G401.6 (cell line): ENCODE measurements at regions not wholly inside any gene's neighbourhood (a gene's known extent, or its start where the extent isn't known, plus 50 kb on each side); places are given as distances from the start of the nearest gene placed in this dataset.
"Not testable (repeated sequence)": the region's sequence is repeated elsewhere in the genome, so short reads cannot be mapped to it uniquely, and the experiment has no call there.

Experiments
- FAIRE-seq: peaks from 2 replicates; lab custom pipeline; 2012; peaks lifted over from hg19 to GRCh38; lab: Jason Lieb, UNC

DNA sequence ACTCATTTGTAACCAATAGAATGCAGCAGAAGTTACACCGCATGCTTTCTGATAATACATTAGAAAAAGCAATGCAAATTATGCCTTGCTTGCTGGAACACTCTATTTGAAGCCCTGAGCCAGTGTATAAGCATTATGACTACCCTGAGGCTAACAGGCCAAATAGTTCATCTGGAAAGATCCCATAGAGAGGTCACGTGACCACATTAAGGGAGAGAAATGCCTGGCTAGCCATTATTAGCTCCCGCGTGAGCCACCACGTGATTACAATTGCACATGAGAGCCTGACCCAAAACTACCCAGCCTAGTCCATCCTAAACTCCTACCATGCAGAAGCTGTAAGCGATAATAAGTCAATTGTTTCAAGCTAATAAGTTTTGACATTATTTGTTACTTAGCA lies 472.9 kb upstream of the GALNTL6 start:
- FAIRE-seq, result no peak

- no peak for FAIRE-seq
These were observed 478.7 kb upstream of the GALNTL6 start for GRCh38 chr4:171334549-171334948.

DNA sequence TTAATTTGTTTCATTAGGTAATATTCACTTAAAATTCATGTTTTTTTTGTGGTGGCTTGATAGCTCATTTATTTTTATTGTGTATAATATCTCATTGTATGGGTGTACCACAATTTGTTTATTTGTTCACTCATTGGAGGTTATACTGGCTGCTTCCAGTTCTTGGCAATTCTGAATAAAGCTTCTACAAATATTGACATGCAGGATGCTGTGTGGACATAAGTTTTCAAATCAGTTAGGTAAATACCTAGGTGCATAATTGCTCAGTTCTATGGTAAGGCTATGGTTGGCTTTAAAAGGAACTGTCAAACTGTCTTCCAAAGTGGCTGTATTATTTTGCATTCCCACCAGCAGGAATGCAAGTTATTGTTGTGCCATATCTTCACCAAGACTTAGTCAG lies 504.5 kb upstream of the GALNTL6 start:
- no peak for FAIRE-seq

DNA sequence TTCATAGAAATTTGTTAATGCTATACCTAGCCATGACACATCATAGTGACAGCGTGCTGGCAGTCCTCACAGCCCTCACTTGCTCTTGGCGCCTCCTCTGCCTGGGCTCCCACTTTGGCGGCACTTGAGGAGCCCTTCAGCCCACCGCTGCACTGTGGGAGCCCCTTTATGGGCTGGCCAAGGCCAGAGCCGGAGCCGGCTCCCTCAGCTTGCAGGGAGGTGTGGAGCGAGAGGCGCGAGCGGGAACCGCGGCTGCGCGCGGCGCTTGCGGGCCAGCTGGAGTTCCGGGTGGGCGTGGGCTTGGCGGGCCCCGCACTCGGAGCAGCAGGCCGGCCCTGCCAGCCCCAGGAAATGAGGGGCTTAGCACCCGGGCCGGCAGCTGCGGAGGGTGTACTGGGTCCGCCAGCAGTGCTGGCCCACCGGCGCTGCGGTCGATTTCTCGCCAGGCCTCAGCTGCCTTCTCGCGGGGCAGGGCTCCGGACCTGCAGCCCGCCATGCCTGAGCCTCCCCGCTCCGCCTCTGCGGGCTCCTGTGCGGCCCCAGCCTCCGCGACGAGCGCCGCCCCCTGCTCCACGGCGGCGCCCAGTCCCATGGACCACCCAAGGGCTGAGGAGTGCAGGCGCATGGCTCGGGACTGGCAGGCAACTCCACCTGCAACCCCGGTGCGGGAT lies 515.0 kb upstream of the GALNTL6 start:
- FAIRE-seq, result not testable (repeated sequence)

GRCh38 chr4:171288816-171289432 lies 524.3 kb upstream of the GALNTL6 start:
- no peak for FAIRE-seq

- FAIRE-seq, result no peak
These were observed 531.8 kb upstream of the GALNTL6 start for GRCh38 chr4:171281359-171281758.

DNA sequence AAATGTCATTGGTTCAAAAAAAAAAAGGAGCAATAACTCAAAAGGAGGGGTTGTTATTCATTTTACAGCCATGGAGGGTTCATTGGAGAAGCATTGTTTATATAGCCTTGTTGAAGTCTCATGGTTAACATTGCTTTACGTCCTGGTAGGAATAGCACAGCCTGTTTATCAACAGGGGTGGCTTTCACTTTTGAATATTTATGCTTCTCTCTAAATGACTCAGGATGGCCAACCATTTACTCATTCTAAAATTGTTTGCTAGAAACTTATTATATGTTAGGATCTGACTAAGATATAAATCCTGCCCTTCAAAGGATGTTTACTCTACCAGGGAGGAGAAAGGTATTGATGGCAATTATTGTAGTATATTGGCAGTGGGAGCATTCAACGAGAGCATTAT lies 534.1 kb upstream of the GALNTL6 start:
- no peak for FAIRE-seq

- no peak for FAIRE-seq
These were observed 546.5 kb upstream of the GALNTL6 start for GRCh38 chr4:171266671-171267070.

DNA sequence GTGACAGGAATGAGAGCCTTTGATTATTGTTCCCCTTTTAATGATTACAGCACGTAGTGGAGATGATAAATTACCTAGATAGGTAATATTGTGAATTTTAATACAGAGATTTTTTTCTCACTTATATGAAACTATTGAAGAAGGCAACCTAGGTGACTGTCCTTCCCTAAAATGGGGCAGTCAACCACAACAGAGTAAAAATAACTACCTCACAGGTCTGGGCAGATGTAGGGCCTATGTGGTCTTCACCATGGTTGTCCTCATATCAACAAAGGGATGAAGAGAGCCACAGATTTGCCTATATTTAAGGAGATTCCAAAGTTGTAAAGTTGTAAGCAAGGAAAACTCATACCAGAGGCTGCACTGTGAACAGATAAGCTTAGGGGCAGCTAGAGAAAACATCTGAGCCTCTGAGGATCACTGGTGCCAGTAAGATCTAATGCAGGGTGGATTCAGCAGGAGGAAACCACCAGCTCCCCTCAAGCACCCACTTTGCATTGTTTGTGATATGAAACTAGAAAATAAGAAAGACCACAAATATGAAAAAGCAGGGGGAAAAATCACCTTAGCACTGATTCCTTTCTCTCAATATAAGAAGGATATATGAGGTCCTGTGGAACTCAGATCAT lies 547.9 kb upstream of the GALNTL6 start:
- no peak for FAIRE-seq

GRCh38 chr4:171256223-171256622 lies 557.0 kb upstream of the GALNTL6 start:
- no peak for FAIRE-seq

DNA sequence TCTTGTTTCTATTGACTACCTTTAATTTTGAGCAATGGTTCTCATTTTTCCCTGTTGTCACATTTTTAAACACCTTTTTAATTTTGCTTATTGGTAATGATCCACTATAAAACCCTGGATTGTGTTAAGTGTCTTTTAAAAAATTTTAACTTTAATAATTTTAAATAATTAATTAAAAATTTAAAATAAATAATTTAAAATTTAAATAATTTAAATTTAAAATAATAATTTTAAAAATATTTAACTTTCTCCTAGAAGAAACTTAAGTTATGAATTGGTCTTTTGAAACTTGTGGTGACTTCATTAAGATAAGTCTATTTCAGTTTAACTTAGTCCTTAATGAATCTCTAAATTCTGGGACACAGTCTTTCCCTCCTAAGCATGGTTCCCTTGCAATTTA lies 566.3 kb upstream of the GALNTL6 start:
- FAIRE-seq, result peak; percentile 92

- no peak for FAIRE-seq
These were observed 570.4 kb upstream of the GALNTL6 start for GRCh38 chr4:171242831-171243230.

GRCh38 chr4:171239196-171239595 lies 574.0 kb upstream of the GALNTL6 start:
- FAIRE-seq, result peak; percentile 57

DNA sequence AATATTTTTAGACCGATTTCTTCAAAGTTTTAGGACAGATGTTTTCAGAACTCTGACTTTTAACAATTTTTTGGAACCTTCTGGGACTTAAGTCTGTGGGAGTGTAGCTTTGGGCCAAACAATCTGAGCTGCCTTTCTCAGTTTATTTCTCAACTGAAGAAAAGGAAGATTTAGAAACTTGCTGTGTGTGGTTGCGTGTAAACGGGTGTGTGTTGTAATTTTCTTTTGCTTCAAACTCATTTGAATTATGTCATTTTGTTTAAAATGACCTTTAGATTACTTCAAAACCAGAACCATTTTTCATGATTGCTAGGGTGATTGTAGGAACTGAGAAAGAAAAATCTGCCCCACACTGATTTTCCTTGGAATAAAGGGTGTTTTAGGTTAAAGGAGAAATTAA lies 577.7 kb upstream of the GALNTL6 start:
- no peak for FAIRE-seq

DNA sequence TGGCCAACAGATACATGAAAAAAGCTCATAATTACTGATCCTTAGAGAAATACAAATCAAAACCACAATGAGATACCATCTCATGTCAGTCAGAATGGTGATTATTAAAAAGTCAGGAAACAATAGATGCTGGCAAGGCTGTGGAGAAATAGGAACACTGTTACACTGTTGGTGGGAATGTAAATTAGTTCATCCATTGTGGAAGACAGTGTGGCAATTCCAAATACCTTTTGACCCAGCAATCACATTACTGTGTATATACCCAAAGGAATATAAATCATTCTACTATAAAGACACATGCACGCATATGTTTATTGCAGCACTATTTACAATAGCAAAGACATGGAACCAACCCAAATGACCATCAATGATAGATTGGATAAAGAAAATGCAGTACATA lies 583.9 kb upstream of the GALNTL6 start:
- FAIRE-seq, result not testable (repeated sequence)

DNA sequence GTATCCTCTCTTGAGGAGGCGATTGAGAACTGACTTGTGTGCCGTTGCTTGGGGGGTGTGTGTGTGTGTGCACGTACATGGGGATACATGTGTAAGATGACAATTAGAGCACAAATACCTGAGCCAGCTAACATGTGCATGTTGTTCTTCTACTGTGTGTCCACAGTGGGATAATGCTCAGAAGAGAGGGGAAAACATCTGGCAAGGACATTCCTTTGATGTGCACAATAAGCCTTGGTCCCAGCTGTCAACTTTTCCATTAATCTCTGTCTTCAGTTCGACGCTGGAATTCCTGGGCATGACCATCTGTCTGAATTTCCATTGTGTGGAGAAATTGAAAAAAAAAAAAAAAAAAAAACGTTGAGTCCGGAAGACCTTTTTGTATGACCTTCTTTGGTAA lies 592.0 kb upstream of the GALNTL6 start:
- no peak for FAIRE-seq

GRCh38 chr4:171203425-171203824 lies 609.8 kb upstream of the GALNTL6 start:
- no peak for FAIRE-seq

- FAIRE-seq, result no peak
These were observed 610.3 kb upstream of the GALNTL6 start for GRCh38 chr4:171202908-171203307.

DNA sequence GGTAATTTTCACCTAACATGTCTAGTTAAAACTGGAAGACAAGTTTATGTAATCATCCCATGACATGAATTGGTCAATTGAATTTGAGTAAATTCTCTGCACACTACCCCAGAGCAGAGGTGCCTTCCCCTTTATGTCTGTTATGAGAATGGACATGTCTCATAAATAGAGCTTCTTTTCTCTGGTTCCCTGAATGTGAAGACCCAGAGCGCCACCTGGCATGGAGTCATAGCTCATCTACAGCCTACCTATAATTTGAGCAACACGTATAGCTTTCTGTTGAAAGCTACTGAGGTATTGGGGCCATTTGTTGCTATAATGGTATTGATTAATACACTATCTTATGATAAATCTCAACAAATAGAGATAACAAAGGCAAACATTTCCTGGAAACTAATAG lies 626.5 kb upstream of the GALNTL6 start:
- no peak for FAIRE-seq

GRCh38 chr4:171181090-171181489 lies 632.1 kb upstream of the GALNTL6 start:
- no peak for FAIRE-seq

DNA sequence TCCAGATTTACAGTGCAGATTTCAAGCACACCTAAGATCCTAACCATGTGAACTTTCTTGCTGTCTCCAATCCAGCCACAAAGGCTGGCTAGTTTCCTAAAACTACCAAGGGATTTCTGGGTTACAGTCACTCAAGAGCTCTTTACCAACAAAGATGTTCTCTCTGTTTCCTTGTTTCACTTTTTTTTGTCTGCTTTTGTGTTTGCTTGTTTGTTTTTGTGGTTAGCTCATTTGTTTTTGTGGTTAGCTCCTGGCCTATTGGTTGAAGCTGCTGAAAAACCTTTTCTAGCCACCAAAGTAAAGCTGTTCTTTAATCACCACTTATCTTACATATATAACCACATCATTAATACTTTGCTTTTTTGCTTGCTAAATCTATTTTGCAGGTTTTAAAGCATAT lies 642.5 kb upstream of the GALNTL6 start:
- FAIRE-seq, result no peak

GRCh38 chr4:171169396-171169795 lies 643.8 kb upstream of the GALNTL6 start:
- FAIRE-seq, result no peak

- no peak for FAIRE-seq
These were observed 650.7 kb upstream of the GALNTL6 start for GRCh38 chr4:171162478-171162877.
